ENCODE measurements at regions not wholly inside any gene's neighbourhood (a gene's known extent, or its start where the extent isn't known, plus 50 kb on each side); places are given as distances from the start of the nearest gene placed in this dataset.

DNA sequence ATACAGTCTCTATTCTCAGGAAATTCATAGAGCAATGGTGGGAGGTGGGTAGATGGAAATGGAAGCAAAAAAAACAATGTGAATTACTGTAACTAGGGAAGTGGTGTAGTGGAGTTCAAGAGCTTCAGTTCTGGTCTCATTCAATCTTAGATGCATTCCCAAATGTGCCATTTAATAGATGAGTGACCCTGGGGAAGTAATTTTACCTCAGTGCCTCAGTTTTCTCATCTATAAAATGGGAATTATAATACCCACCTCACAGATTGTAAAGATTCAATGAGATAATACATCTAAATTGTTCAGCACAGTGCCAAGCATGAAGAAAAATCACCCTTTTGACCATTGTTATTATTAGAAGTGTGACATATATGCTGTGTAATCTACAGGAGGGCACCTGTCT is 173.1 kb downstream of the SLC38A4 start:
- Histone ChIP-seq H3K36me3 (ENCODE audit: control insufficient read depth, insufficient read depth, low read length) (no peaks in the 10 kb centered on the region), H4K91ac (ENCODE audit: insufficient read depth, low read depth, low read length) (no peak overlapping the region), H3K4me3 (ENCODE audit: insufficient read depth, low read depth, low read length) (no peak overlapping the region), H3K27me3 (ENCODE audit: control insufficient read depth, insufficient read depth, low read length) (no peaks in the 10 kb centered on the region), H4K8ac (ENCODE audit: low read depth in 2 of 2, low read length in 2 of 2) (no peak overlapping the region), H4K5ac (ENCODE audit: low read depth, low read length) (no peak overlapping the region), H3K18ac (ENCODE audit: low read depth, low read length) (no peak overlapping the region), H2BK15ac (ENCODE audit: low read depth, low read length) (no peak overlapping the region), H2BK5ac (ENCODE audit: low read depth, low read length, poor library complexity, severe bottlenecking) (no peak overlapping the region), H3K9me3 (ENCODE audit: control insufficient read depth, insufficient read depth, low read length) (no peaks in the 10 kb centered on the region), H2AK9ac (replicated peaks; ENCODE audit: low read depth, low read length, poor library complexity) (no peak overlapping the region), H3K4me2 (ENCODE audit: low read depth, low read length) (no peak overlapping the region), H3K56ac (ENCODE audit: extremely low read depth, insufficient read depth, low read length) (no peak overlapping the region), H2AK5ac (ENCODE audit: low read depth, low read length) (no peak overlapping the region), H2BK20ac (ENCODE audit: low read depth, low read length) (no peak overlapping the region), H3K27ac (ENCODE audit: insufficient read depth, low read length) (no peak overlapping the region), H3K23ac (ENCODE audit: low read depth, low read length) (no peak overlapping the region), H4K20me1 (ENCODE audit: insufficient read depth, low read length) (no peaks in the 10 kb centered on the region), H3K79me1 (ENCODE audit: low read depth in 1 of 2, low read length in 2 of 2) (peaks cover 0 to 3% of the 10 kb centered on the region in 2 experiments; a peak in 2 of 4 replicates), H3K4me1 (ENCODE audit: control insufficient read depth, insufficient read depth, low read length) (peaks cover 4% of the 10 kb centered on the region; the same call in 1 of the 2 replicates), H3K4ac (ENCODE audit: low read depth, low read length) (no peak overlapping the region), H3K14ac (replicated peaks; ENCODE audit: low read depth, low read length) (no peak overlapping the region), H3K9ac (ENCODE audit: low read depth, low read length) (no peak overlapping the region), H2AFZ (replicated peaks; ENCODE audit: low read length, poor library complexity) (no peak overlapping the region), H2BK120ac (ENCODE audit: low read depth, low read length) (no peak overlapping the region), H3K9me1 (ENCODE audit: insufficient read depth, low read length) (no peaks in the 10 kb centered on the region)
- ChIA-PET CTCF (no interaction called here), POLR2A (ENCODE audit: unreplicated experiment) (no interaction called here)
- intact Hi-C loops (cut with micrococcal nuclease), result no loop called here
- in situ Hi-C loops (cut with MboI; ENCODE audit: low sequenced_read_pairs), result no loop called here
- DNase-seq (no peak), ATAC-seq (ENCODE audit: low read depth) (no peak)
- no TSS peak for BruUV-seq (replicated peaks)
- dilution Hi-C loops (cut with HindIII; ENCODE audit: low sequenced_read_pairs, unreplicated experiment), result no loop called here
- TF ChIP-seq NFE2L2 (IDR thresholded peaks at IDR 0.05; ENCODE audit: low read depth, low read length), result no peak
- no peak for TF ChIP-seq RFX5 (IDR thresholded peaks at IDR 0.05; ENCODE audit: low read depth, low read length)
- no peak for TF ChIP-seq RAD21 (IDR thresholded peaks at IDR 0.05; ENCODE audit: low read length)
- TF ChIP-seq, protein P1, sequence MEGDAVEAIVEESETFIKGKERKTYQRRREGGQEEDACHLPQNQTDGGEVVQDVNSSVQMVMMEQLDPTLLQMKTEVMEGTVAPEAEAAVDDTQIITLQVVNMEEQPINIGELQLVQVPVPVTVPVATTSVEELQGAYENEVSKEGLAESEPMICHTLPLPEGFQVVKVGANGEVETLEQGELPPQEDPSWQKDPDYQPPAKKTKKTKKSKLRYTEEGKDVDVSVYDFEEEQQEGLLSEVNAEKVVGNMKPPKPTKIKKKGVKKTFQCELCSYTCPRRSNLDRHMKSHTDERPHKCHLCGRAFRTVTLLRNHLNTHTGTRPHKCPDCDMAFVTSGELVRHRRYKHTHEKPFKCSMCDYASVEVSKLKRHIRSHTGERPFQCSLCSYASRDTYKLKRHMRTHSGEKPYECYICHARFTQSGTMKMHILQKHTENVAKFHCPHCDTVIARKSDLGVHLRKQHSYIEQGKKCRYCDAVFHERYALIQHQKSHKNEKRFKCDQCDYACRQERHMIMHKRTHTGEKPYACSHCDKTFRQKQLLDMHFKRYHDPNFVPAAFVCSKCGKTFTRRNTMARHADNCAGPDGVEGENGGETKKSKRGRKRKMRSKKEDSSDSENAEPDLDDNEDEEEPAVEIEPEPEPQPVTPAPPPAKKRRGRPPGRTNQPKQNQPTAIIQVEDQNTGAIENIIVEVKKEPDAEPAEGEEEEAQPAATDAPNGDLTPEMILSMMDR (conservative IDR thresholded peaks at IDR 0.05; ENCODE audit: low read depth, low read length), result no peak
- TF ChIP-seq MXI1 (IDR thresholded peaks at IDR 0.05; ENCODE audit: borderline replicate concordance, low read depth, low read length), result no peak
- no peak for TF ChIP-seq RCOR1 (IDR thresholded peaks at IDR 0.05; ENCODE audit: insufficient replicate concordance, low read length)

Measured in IMR-90 (cell line).